ENCODE measurements at regions not wholly inside any gene's neighbourhood (a gene's known extent, or its start where the extent isn't known, plus 50 kb on each side); places are given as distances from the start of the nearest gene placed in this dataset.

DNA sequence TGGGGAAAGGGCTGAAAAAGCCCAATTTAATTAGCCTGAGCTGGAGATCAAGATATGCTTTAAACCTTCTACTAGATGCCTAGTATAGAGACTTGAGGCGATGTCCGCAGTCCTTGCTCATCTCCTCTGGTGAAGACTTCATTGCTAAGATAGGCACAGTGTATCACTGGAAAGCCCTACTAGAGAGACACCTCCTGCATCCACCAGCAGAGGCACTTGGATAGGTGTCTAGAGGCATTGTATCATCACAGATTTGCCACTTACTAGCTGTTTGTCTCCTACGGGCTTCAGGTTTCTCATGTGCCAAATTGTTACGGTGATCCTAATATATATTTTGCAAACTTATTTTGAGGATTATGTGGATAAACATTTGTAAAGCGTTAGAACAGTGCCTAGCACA lies 1048.5 kb downstream of the GALC start:
- TF ChIP-seq, protein P1, sequence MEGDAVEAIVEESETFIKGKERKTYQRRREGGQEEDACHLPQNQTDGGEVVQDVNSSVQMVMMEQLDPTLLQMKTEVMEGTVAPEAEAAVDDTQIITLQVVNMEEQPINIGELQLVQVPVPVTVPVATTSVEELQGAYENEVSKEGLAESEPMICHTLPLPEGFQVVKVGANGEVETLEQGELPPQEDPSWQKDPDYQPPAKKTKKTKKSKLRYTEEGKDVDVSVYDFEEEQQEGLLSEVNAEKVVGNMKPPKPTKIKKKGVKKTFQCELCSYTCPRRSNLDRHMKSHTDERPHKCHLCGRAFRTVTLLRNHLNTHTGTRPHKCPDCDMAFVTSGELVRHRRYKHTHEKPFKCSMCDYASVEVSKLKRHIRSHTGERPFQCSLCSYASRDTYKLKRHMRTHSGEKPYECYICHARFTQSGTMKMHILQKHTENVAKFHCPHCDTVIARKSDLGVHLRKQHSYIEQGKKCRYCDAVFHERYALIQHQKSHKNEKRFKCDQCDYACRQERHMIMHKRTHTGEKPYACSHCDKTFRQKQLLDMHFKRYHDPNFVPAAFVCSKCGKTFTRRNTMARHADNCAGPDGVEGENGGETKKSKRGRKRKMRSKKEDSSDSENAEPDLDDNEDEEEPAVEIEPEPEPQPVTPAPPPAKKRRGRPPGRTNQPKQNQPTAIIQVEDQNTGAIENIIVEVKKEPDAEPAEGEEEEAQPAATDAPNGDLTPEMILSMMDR (IDR thresholded peaks at IDR 0.05): no peak
- TF ChIP-seq EZH2phosphoT487 (IDR thresholded peaks at IDR 0.05) (no peak), EZH2 (IDR thresholded peaks at IDR 0.05) (no peak)
- Mint-ChIP-seq H3K9me3 (no peaks in the 10 kb centered on the region), H3K36me3 (no peaks in the 10 kb centered on the region), H3K4me3 (no peak overlapping the region), H3K4me1 (no peaks in the 10 kb centered on the region), H3K27me3 (ENCODE audit: insufficient read depth, low read depth) (peaks cover 3% of the 10 kb centered on the region), H3K27ac (no peak overlapping the region)
- no peak for DNase-seq (ENCODE audit: low spot score)
- H3K27ac ChIP-seq: no peak overlapping the region
- no peaks in the 10 kb centered on the region for H3K36me3 ChIP-seq
- no peak overlapping the region for H3K9ac ChIP-seq
- H3K9me3 ChIP-seq (ENCODE audit: low read depth): no peaks in the 10 kb centered on the region
- no peaks in the 10 kb centered on the region for H3K79me2 ChIP-seq (ENCODE audit: low read depth)
- H3K27me3 ChIP-seq: no peaks in the 10 kb centered on the region
- no peaks in the 10 kb centered on the region for H3K4me1 ChIP-seq
- H3K4me2 ChIP-seq: no peak overlapping the region
- H2AFZ ChIP-seq (replicated peaks): no peak overlapping the region
- H3F3A ChIP-seq (ENCODE audit: low read depth): no peaks in the 10 kb centered on the region
- H4K20me1 ChIP-seq (ENCODE audit: low read depth): no peaks in the 10 kb centered on the region
- H3K4me3 ChIP-seq: no peak overlapping the region

DNA sequence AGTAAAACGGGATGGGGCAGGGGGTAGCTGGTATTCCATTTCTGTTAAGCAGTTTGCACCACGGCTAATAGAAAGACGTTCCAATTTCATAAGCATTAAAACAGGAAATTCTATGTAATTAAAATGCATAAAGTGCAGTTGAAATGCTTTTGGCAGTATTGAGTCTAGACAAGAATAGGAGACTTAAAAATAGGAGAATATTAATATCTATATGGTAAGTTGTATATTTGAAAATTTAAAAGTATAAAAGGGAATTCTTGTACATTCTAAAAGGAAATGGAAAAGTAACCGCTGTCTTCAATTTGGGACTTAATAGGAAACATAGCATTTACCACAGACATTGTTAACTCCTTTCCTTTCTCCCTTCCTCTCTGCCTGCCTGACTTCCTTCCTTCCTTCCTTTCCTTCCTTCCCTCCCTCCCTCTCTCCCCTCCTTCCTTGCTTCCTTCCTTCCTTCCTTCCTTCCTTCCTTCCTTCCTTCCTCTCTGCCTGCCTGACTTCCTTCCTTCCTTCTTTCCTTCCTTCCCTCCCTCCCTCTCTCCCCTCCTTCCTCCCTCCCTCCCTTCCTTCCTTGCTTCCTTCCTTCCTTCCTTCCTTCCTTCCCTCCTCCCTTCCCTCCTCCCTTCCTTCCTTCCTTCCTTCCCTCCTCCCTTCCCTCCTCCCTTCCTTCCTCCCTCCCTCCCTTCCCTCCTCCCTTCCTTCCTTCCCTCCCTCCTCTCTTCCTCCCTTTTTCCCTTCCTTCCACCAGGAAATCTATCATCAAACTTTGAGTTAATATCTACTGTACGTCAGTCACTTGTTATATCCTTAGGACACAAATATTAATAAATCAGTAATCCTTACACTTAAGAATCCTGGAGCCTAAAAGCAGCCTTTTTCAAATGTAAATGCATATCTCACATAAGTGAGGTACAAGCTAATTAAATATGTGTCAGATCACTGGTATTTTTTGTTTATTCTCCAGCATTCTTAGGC lies 1049.3 kb downstream of the GALC start:
- no peak overlapping the region for H3K4me2 ChIP-seq
- TF ChIP-seq EZH2phosphoT487 (IDR thresholded peaks at IDR 0.05) (no peak), EZH2 (IDR thresholded peaks at IDR 0.05) (no peak)
- TF ChIP-seq, protein P1 (IDR thresholded peaks at IDR 0.05): no peak
- H3K9me3 ChIP-seq (ENCODE audit: low read depth): no peaks in the 10 kb centered on the region
- Mint-ChIP-seq H3K36me3 (no peaks in the 10 kb centered on the region), H3K9me3 (no peaks in the 10 kb centered on the region), H3K27me3 (ENCODE audit: insufficient read depth, low read depth) (peaks cover 3% of the 10 kb centered on the region), H3K27ac (no peak overlapping the region), H3K4me1 (no peaks in the 10 kb centered on the region), H3K4me3 (no peak overlapping the region)
- H2AFZ ChIP-seq (replicated peaks): no peak overlapping the region
- H3K4me3 ChIP-seq: no peak overlapping the region
- H3K9ac ChIP-seq: no peak overlapping the region
- no peaks in the 10 kb centered on the region for H3K4me1 ChIP-seq
- H3K79me2 ChIP-seq (ENCODE audit: low read depth): no peaks in the 10 kb centered on the region
- H3K27me3 ChIP-seq: no peaks in the 10 kb centered on the region
- no peaks in the 10 kb centered on the region for H3K36me3 ChIP-seq
- H3K27ac ChIP-seq: no peak overlapping the region
- no peaks in the 10 kb centered on the region for H4K20me1 ChIP-seq (ENCODE audit: low read depth)
- no peaks in the 10 kb centered on the region for H3F3A ChIP-seq (ENCODE audit: low read depth)
- no peak for DNase-seq (ENCODE audit: low spot score)

DNA sequence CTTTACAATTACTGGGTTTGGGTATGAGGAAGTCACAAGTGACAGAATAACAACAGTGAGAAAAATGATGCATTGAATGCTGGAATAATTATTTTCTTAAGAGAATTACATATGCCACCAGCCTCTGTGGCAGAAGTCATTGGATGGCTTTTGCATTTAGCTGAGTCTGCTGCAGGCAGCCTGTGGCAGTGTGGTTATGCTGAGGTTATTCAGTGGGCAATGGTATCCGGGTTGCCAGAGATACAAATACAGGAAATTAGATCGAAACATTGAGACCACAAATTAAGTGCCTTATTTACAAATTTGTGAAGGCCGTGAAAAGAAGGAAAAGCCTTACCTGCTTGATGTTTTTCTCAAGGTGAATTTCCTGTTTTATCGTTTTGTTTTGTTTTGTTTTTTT lies 1050.0 kb downstream of the GALC start:
- Mint-ChIP-seq H3K36me3 (no peaks in the 10 kb centered on the region), H3K9me3 (no peaks in the 10 kb centered on the region), H3K27ac (no peak overlapping the region), H3K4me1 (no peaks in the 10 kb centered on the region), H3K27me3 (ENCODE audit: insufficient read depth, low read depth) (peaks cover 3% of the 10 kb centered on the region), H3K4me3 (no peak overlapping the region)
- H3K4me1 ChIP-seq: no peaks in the 10 kb centered on the region
- no peaks in the 10 kb centered on the region for H3K27me3 ChIP-seq
- H3F3A ChIP-seq (ENCODE audit: low read depth): no peaks in the 10 kb centered on the region
- H3K79me2 ChIP-seq (ENCODE audit: low read depth): no peaks in the 10 kb centered on the region
- H3K9ac ChIP-seq: no peak overlapping the region
- no peaks in the 10 kb centered on the region for H4K20me1 ChIP-seq (ENCODE audit: low read depth)
- no peak overlapping the region for H3K4me2 ChIP-seq
- no peaks in the 10 kb centered on the region for H3K36me3 ChIP-seq
- TF ChIP-seq EZH2 (IDR thresholded peaks at IDR 0.05): no peak
- TF ChIP-seq EZH2phosphoT487 (IDR thresholded peaks at IDR 0.05): no peak
- TF ChIP-seq, protein P1 (IDR thresholded peaks at IDR 0.05): no peak
- H3K9me3 ChIP-seq (ENCODE audit: low read depth): no peaks in the 10 kb centered on the region
- DNase-seq (ENCODE audit: low spot score): no peak
- no peak overlapping the region for H3K27ac ChIP-seq
- H2AFZ ChIP-seq (replicated peaks): no peak overlapping the region
- H3K4me3 ChIP-seq: no peak overlapping the region

Data from neural progenitor cell (in vitro differentiated cells).